ENCODE measurements at regions not wholly inside any gene's neighbourhood (a gene's known extent, or its start where the extent isn't known, plus 50 kb on each side); places are given as distances from the start of the nearest gene placed in this dataset.

DNA sequence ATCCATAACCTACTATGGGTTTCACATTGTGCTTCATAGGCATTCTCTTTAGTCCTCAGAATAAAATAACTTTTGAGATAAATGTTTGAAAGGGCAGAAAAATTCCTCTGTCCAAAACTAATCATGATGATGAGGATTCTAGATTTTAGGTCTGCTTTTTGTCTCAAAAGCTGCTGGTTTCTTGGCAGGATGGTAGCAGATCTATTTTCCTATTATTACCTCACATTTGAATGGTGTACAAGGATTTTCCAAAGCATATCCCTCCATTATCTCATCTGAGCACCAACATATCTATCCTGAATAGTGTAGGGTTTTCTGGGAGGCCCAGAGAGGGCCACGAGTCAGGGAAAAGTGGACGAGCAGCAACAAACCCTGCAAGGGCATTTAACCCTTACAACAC, 201.9 kb downstream of the PLPP3 start:
- TF ChIP-seq TCF7 (CRISPR knock-in tag; IDR thresholded peaks at IDR 0.05; ENCODE audit: low read depth) (no peak), ZNF396 (CRISPR knock-in tag; IDR thresholded peaks at IDR 0.05; ENCODE audit: borderline replicate concordance) (no peak), JAZF1 (CRISPR knock-in tag; IDR thresholded peaks at IDR 0.05) (no peak), PRRX2 (CRISPR knock-in tag; IDR thresholded peaks at IDR 0.05) (no peak), GABPB1 (CRISPR knock-in tag; IDR thresholded peaks at IDR 0.05) (no peak), ZNF317 (CRISPR knock-in tag; IDR thresholded peaks at IDR 0.05; ENCODE audit: borderline replicate concordance, low read depth) (no peak), OVOL2 (CRISPR knock-in tag; IDR thresholded peaks at IDR 0.05; ENCODE audit: borderline replicate concordance) (no peak), KAT7 (CRISPR knock-in tag; IDR thresholded peaks at IDR 0.05; ENCODE audit: borderline replicate concordance) (no peak)
- TF ChIP-seq, protein P1, sequence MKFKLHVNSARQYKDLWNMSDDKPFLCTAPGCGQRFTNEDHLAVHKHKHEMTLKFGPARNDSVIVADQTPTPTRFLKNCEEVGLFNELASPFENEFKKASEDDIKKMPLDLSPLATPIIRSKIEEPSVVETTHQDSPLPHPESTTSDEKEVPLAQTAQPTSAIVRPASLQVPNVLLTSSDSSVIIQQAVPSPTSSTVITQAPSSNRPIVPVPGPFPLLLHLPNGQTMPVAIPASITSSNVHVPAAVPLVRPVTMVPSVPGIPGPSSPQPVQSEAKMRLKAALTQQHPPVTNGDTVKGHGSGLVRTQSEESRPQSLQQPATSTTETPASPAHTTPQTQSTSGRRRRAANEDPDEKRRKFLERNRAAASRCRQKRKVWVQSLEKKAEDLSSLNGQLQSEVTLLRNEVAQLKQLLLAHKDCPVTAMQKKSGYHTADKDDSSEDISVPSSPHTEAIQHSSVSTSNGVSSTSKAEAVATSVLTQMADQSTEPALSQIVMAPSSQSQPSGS (CRISPR knock-in tag; IDR thresholded peaks at IDR 0.05; ENCODE audit: borderline replicate concordance, low read depth), result no peak
- DNase-seq (ENCODE audit: low spot score) (no peak), ATAC-seq (no peak)
- POLR2A ChIA-PET, result no interaction called here
- H3K27me3 Mint-ChIP-seq (ENCODE audit: low read depth), result no peaks in the 10 kb centered on the region
- CTCF ChIA-PET, result no interaction called here
- H3K9me3 Mint-ChIP-seq, result no peaks in the 10 kb centered on the region
- H3K4me1 Mint-ChIP-seq, result peaks cover 44% of the 10 kb centered on the region
- H3K27ac Mint-ChIP-seq, result no peak overlapping the region
- no peaks in the 10 kb centered on the region for H3K36me3 Mint-ChIP-seq
- H3K4me3 Mint-ChIP-seq, result no peak overlapping the region

DNA sequence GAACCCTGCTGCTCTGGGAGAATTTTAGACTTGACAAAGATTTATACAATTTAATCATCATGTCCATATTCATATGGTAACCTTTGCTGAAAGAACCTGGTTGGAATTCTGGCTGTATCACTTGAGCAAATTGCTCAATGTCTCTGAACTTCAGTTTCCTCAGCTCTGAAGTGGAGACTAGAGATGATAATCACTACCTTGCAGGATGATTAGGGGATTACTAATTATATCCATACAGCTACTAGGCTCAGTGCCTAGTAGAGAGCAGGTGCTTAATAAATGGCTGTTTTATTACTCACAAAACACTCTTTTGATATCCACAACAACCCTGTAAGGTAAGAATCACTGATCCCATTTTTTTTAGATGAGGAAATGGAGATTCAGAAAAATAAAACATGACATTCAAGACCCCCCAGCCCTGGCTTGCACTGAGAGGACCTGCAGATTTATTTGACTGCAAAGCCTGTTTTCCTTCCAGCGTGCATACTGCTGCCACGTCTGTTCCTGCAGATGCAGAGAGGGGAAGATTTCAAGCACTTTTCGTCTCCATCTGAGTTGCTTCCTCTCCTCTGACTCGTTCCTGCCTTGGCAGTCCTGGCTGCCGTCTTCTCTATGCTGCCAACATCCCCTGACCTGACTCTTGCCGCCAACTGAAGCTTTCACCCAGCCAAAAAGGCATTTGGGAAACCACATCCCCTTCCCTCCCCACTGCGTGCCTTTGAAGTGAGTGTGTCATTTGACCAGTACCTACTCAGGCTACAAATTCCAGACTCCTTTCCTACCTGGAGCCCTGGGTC, 203.0 kb downstream of the PLPP3 start:
- peaks cover 49% of the 10 kb centered on the region for H3K4me1 Mint-ChIP-seq
- POLR2A ChIA-PET, result no interaction called here
- CTCF ChIA-PET, result interaction anchor here (0.6 kb wide), 1 partner anchor 163 kb away, joined by 3 read pairs; no protein-coding TSS in a partner anchor
- peak overlapping the region; percentile 79 for H3K27ac Mint-ChIP-seq
- TF ChIP-seq RELA (CRISPR knock-in tag; IDR thresholded peaks at IDR 0.05; ENCODE audit: borderline replicate concordance), result no peak
- TF ChIP-seq TEAD1 (CRISPR knock-in tag; IDR thresholded peaks at IDR 0.05), result 0 out of 2 replicates have a peak, but pooled peaks have one; percentile 18
- ATAC-seq (peak; percentile 79), DNase-seq (ENCODE audit: low spot score) (peak; percentile 32)
- no peak overlapping the region for H3K4me3 Mint-ChIP-seq
- no peaks in the 10 kb centered on the region for H3K9me3 Mint-ChIP-seq
- no peaks in the 10 kb centered on the region for H3K36me3 Mint-ChIP-seq
- no peaks in the 10 kb centered on the region for H3K27me3 Mint-ChIP-seq (ENCODE audit: low read depth)

DNA sequence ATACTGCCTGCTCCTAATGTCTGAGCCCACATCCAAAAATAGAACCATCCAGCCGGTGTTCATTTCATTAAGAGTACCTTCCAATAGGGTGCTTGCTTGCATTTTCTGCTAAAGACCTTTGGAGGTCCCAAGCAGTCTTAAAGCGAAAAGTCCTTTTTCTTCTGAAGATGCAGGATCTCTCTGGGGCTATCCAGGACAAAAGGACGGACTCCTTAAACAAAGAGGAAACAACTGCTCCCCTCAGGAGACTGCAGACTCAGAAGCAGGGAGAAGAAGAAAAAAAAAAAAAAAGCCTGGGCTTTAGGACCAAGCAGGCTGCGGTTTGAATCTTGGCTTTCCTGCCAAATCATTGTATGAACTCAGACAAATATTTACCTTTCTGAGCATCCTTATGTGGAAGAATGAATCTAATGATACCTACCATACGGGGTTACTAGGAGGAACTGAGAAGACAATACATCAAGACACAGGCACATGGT, 204.0 kb downstream of the PLPP3 start:
- Mint-ChIP-seq H3K4me3 (0 out of 2 replicates have a peak overlapping the region, but pooled peaks have one; percentile 17), H3K27me3 (ENCODE audit: low read depth) (no peaks in the 10 kb centered on the region), H3K36me3 (no peaks in the 10 kb centered on the region), H3K27ac (peak overlapping the region; percentile 18; the same call in 1 of the 2 replicates), H3K4me1 (peaks cover 59% of the 10 kb centered on the region), H3K9me3 (no peaks in the 10 kb centered on the region)
- ChIA-PET POLR2A (no interaction called here), CTCF (no interaction called here)
- DNase-seq (ENCODE audit: low spot score) (no peak), ATAC-seq (peak; percentile 74)
- TF ChIP-seq CBFB (CRISPR knock-in tag; IDR thresholded peaks at IDR 0.05; ENCODE audit: low read depth) (no peak), GRHL2 (CRISPR knock-in tag; IDR thresholded peaks at IDR 0.05; ENCODE audit: insufficient replicate concordance, severe bottlenecking) (no peak), CREB1 (CRISPR knock-in tag; IDR thresholded peaks at IDR 0.05) (no peak), TEAD1 (CRISPR knock-in tag; IDR thresholded peaks at IDR 0.05) (no peak), CREM (CRISPR knock-in tag; IDR thresholded peaks at IDR 0.05) (no peak), OVOL2 (CRISPR knock-in tag; IDR thresholded peaks at IDR 0.05; ENCODE audit: borderline replicate concordance) (no peak)
- TF ChIP-seq, protein P2, sequence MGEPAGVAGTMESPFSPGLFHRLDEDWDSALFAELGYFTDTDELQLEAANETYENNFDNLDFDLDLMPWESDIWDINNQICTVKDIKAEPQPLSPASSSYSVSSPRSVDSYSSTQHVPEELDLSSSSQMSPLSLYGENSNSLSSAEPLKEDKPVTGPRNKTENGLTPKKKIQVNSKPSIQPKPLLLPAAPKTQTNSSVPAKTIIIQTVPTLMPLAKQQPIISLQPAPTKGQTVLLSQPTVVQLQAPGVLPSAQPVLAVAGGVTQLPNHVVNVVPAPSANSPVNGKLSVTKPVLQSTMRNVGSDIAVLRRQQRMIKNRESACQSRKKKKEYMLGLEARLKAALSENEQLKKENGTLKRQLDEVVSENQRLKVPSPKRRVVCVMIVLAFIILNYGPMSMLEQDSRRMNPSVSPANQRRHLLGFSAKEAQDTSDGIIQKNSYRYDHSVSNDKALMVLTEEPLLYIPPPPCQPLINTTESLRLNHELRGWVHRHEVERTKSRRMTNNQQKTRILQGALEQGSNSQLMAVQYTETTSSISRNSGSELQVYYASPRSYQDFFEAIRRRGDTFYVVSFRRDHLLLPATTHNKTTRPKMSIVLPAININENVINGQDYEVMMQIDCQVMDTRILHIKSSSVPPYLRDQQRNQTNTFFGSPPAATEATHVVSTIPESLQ (CRISPR knock-in tag; IDR thresholded peaks at IDR 0.05), result no peak
- TF ChIP-seq, protein P3, sequence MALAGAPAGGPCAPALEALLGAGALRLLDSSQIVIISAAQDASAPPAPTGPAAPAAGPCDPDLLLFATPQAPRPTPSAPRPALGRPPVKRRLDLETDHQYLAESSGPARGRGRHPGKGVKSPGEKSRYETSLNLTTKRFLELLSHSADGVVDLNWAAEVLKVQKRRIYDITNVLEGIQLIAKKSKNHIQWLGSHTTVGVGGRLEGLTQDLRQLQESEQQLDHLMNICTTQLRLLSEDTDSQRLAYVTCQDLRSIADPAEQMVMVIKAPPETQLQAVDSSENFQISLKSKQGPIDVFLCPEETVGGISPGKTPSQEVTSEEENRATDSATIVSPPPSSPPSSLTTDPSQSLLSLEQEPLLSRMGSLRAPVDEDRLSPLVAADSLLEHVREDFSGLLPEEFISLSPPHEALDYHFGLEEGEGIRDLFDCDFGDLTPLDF (CRISPR knock-in tag; IDR thresholded peaks at IDR 0.05), result no peak
- TF ChIP-seq, protein P4, sequence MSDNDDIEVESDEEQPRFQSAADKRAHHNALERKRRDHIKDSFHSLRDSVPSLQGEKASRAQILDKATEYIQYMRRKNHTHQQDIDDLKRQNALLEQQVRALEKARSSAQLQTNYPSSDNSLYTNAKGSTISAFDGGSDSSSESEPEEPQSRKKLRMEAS (CRISPR knock-in tag; IDR thresholded peaks at IDR 0.05), result no peak
- TF ChIP-seq, protein P5, sequence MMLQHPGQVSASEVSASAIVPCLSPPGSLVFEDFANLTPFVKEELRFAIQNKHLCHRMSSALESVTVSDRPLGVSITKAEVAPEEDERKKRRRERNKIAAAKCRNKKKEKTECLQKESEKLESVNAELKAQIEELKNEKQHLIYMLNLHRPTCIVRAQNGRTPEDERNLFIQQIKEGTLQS (CRISPR knock-in tag; conservative IDR thresholded peaks at IDR 0.05), result no peak
- TF ChIP-seq, protein P6, sequence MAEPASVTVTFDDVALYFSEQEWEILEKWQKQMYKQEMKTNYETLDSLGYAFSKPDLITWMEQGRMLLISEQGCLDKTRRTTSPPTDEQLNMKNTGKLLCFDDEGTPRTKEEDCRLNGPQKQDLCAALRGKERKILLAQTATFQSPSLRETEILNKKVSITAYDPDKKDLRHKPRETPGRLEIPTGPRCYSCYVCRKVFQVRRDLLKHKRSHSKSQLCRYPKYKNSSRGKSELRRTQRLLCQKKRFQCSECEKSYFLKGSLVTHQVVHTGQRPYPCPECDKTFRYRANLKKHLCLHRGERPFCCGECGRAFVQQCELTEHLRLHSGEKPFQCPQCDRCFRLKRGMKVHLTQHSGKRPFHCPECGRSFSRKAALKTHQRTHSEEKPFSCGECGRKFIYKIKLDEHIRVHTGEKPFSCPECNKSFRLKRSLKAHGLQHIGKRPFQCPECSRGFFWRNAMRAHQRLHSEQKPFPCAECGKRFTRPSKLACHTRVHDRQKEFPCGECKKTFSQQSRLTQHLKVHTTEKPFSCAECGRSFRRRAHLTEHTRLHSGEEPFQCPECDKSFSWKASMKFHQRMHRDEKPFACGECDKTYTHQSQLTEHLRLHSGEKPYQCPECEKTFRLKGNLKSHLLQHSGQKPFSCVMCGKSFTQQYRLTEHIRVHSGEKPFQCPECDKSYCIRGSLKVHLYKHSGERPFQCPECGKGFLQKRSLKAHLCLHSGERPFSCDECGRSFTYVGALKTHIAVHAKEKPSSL (CRISPR knock-in tag; conservative IDR thresholded peaks at IDR 0.05), result no peak
